ENCODE measurements at regions not wholly inside any gene's neighbourhood (a gene's known extent, or its start where the extent isn't known, plus 50 kb on each side); places are given as distances from the start of the nearest gene placed in this dataset.
A peak's percentile ranks its signal among the peaks of the same experiment; 100 is the strongest.

DNA sequence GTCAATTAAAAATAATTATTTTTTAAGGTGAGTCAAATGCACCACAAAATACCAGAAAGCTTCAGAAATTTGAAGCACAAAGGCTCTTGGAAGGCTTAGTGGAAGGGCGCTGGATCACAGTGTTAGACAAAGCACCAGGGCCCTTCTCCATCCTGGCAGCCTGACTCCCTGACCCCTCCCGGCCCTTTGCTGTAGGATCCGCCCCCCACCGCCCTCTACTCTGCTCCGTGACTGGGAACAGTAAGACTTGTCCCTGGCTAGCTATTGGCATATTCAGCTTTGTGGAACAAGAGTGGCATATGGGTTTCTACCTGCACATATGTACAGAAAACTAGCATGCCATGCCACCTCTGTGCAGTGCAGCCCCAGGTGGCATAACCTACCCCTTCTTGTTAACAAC, 222.1 kb downstream of the SYK start:
- DNase-seq: no peak

- DNase-seq: no peak
These were observed 223.2 kb downstream of the SYK start for GRCh38 chr9:91024841-91025240.

- no peak for DNase-seq
These were observed 224.2 kb downstream of the SYK start for GRCh38 chr9:91025856-91026255.

- DNase-seq: no peak
These were observed 224.6 kb downstream of the SYK start for GRCh38 chr9:91026266-91026665.

DNA sequence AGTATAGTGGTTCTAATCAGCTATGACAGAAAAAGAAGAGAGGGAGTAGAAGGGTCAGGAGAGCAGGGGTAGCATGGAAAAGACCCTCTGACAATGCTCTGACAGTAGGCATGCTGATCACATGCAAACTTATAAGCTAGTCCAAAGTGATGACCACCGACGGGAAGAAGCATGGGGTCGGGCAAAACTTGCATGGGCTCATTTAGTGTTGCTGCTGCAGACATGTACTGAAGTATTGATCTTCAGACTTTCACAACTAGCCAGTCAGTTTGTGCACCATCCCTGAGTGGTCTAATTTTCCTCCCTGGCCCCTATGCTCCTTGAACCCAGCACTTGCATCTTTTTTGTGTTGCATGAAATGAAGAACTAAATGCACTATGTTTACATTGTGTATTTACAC, 225.4 kb downstream of the SYK start:
- DNase-seq: no peak

GRCh38 chr9:91028166-91028827, 226.7 kb downstream of the SYK start:
- DNase-seq: no peak

- no peak for DNase-seq
These were observed 228.2 kb downstream of the SYK start for GRCh38 chr9:91029650-91030361.

GRCh38 chr9:91032121-91032531, 230.5 kb downstream of the SYK start:
- no peak for DNase-seq

GRCh38 chr9:91033270-91033669, 231.7 kb downstream of the SYK start:
- DNase-seq: no peak

GRCh38 chr9:91033797-91034196, 232.2 kb downstream of the SYK start:
- DNase-seq: no peak

GRCh38 chr9:91034521-91034920, 232.9 kb downstream of the SYK start:
- no peak for DNase-seq

- DNase-seq: no peak
These were observed 233.6 kb downstream of the SYK start for GRCh38 chr9:91034976-91035824.

GRCh38 chr9:91035825-91036208, 234.2 kb downstream of the SYK start:
- DNase-seq: no peak

GRCh38 chr9:91036356-91036755, 234.7 kb downstream of the SYK start:
- DNase-seq: no peak

DNA sequence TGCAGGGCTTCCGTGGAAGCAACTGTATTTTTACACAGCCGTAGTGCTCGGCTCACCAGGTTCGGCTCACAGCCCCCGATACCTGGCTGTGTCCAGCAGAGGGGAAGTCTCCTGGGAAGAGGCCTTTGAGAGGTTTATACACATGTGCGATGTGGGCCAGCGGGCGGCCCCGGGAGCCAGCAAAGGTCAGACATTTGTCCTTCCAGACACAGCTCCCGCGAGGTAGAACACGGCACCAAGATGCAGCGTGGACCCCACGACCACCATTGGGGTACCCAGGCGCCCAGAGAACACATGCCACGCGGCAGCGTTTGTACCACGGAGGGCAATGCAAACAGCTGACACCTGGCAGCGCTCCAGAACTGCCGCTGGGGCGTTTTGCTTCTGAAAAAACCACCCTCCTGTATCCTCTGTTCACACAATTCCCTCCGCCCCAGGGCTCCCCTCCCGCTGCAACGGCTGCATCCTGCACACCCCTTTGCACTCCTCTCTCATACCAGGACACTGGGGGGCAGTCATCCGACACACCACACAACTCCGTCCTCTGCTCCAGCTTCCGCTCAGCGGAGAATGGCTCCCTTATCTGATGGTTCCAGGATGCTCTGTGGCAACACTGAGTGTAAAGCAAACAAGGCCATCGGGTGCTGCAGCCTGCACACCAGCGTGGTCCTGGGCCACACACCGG, 235.3 kb downstream of the SYK start:
- peak; percentile 80 to 84 for DNase-seq

DNA sequence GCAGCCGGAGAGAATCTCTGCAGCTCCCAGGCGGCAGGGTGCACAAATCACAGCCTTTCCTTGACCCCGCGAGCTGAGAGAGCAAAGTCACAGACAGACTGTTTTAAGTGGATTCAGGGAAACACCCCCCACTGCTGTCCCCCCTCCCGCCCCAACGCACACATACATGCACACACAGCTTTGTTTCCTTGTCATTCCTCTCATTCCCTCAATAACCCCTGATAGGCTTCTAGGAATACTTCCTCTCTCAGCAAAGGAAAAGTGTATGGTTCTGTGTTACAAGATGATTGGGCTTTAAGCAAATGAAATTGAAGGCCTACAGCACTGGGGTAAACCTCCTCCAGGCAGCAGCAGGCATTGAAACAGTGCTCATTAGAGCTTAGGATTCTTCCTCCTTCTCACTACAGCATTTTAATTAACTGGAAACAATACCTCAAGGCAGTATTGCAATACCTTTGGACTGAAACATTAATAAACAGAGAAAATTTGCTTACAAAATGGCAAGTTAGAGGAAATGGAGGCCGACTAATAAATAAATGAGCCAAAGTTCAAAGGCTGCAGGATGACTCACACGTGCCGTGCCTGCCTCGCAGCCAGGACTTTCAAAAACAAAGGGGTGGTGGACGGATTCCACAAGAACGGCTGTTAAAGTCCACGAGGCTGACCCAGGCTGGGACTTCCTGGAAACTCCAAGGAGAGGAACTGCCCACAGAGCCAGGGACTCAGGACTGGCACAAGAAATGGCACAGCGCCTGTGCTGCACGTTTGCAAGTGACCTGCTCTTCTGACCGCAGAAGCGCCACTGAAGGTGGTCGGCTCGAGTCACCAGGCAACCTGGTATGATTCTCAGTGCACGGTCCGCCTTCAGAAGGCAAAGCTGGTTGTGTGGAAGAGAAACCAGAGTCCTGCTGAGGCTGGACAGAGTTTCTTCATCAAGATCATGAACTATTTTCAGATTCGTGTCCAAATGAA, 236.2 kb downstream of the SYK start:
- no peak for DNase-seq

GRCh38 chr9:91038483-91039124, 237.0 kb downstream of the SYK start:
- no peak for DNase-seq

- DNase-seq: no peak
These were observed 237.7 kb downstream of the SYK start for GRCh38 chr9:91039125-91039834.

GRCh38 chr9:91039835-91040140, 238.2 kb downstream of the SYK start:
- DNase-seq: no peak

Measured in right lung (tissue), 2 donors.